ENCODE measurements at regions not wholly inside any gene's neighbourhood (a gene's known extent, or its start where the extent isn't known, plus 50 kb on each side); places are given as distances from the start of the nearest gene placed in this dataset.
"Not testable (repeated sequence)": the region's sequence is repeated elsewhere in the genome, so short reads cannot be mapped to it uniquely, and the experiment has no call there.

DNA sequence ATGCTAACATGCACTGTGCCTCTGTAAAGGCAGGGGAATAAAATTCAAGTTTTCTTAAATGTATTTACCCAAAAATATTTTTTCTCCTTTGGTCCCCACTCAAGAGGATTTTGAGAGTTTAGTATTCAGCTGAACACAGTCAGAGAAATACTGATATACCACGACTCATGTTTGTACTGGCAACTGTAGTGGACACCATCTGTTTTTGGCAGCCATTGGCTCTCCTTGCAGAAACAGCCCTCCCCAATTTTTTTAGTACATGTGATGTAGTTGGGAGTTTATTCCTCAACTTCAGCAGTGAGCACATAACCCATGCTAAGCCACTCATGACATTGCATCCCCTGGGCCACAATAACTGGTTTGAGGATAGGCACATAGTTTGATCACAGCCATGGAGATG lies 154.8 kb upstream of the POU3F1 start:
- DNase-seq = no peak

DNA sequence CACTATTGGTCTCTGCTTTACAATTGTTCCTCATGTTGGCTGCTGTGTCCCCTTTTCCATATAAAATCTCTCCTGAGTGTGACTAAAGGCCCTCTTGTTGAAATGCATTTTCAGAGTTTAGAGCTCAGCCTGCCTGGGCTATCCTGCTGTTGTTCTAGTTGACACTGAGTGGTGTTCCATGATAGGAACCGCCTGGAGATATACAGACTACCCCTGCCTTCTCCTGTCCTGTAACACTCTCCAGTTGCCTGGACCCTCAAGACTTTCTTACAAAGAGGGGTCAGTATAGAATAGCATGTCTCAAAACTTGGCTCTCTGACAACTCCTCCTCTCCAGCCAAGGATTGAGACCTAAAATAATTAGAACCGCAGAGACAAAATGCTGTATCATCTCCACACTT lies 152.0 kb upstream of the POU3F1 start:
- no peak for DNase-seq

DNA sequence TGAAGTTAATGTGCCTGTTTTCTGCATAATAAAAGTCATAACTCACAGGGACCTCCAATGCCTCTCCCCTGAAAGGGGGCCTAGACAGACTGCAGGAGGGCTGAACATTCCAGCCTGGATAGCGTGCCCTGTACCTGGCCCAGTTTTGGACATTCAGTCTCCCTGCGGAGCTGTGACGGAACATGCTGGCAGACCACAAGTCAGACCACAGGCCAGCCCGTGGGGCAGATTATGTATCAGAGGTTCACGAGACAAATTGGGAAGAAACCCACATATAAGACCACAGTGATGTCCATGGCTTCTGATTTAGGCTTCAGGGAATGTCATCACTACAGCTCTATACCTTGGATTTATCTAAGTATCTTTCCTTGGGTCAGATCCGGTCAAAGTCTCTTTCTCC lies 151.5 kb upstream of the POU3F1 start:
- DNase-seq = no peak

GRCh38 chr1:38197312-38198061 lies 150.9 kb upstream of the POU3F1 start:
- no peak for DNase-seq

DNA sequence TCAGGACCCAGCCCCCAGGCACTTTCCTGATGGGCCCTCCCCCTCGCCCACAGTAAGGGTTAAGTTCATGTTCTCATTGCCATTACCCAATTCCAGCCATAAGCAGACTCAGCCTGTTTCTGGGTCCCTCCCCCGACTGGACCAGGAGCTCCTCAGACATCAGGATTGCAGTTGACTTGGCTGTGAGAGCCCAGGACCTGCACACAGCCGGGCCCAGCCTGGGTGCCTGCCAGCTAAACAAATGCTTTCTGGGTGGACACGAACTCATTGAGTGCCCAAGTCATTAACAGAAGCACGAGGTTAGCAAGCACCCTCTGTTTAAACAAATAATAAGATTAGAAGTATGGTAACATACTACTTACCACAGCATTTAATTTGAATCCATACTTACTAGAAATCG lies 147.9 kb upstream of the POU3F1 start:
- DNase-seq = no peak

DNA sequence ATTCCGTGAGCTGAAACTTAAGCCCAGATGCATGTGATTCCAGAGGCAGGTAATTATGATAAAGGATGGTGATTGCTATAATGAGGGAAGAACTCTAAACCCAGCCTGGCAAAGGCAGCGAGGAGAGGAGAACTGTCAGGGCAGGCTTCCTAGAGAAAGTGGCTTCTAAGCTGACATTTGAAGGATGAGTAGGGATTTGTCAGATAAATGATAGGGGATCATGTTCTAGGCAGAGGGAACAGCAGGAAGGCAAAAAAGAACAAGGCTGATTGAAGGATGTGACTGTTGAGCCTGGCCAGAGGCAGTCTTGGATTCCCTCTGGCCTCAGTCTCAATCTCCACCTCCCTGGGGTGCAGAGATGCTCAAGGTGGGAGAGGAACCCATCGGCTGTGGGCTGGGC lies 146.4 kb upstream of the POU3F1 start:
- no peak for DNase-seq

GRCh38 chr1:38191461-38191860 lies 144.9 kb upstream of the POU3F1 start:
- DNase-seq = no peak

DNA sequence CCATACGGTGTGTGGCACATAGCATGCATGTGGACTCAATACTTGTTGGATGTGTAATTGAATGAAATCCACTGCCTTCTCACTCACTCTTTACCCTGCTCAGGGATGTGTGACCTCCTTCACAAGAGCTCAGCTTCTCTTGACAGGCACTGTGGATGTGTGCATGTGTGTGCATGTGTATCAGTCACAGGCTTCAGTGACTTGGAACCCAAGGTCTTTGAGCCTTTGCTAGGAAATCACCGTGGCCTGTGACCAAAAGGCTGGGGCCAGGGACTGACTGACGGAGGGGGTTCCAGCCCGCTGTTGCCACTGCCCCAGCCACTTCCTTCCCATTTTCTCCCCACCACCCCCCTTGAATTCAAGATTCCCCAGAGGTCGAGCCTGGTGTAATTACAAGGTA lies 144.4 kb upstream of the POU3F1 start:
- no peak for DNase-seq

GRCh38 chr1:38187552-38187951 lies 141.0 kb upstream of the POU3F1 start:
- no peak for DNase-seq

DNA sequence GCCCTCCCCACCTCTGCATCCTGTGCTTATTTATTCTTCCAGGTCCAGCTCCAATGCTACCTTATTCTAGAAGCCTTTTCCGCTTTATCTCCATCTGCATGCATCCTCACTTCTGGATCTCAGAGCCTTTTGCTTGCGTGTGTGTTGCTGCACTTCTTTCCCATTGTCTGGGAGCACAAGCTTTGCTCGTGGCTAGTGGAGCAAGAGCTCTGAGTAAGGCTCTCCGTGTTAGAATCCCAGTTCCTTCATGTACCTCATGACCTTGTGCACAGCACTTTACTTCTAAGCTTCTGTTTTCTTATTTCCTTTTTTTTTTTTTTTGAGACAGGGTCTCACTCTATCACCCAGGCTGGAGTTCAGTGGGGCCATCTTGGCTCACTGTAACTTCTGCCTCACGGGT lies 140.0 kb upstream of the POU3F1 start:
- no peak for DNase-seq

DNA sequence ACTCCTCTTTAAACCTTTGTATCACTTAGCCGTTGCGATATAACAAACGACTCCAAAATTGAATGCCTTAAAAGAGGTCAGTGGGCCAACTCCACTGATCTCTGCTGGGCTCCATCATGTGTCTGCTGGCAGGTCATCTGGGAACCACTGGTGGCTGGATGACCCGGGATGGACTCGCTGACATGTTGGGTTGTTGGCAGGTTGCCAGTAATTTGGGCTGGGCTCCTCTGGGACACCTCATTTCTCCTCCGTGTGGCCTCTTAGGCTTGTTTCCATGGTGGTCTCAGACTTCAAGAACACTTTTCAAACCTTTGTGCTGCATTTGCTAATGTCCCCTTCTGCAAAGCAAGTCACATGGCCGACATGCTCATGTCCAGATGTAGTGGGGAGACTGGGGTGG lies 139.3 kb upstream of the POU3F1 start:
- DNase-seq = no peak

DNA sequence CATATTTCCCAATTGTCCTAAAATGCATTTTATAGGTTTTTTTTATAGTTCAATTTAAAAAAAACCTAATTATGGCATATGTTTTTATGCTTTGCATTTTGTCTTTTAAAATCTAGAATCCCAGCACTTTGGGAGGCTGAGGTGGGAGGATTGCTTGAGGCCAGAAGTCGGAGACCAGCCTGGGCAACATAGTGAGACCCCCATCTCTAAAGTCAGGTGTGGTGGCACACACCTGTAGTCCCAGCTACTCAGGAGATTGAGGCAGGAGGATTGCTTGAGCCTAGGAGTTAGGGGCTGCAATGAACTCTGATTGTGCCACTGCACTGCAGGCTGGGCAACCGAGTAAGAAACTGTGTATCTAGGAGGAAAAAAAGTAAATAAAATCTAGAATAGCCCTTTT lies 137.2 kb upstream of the POU3F1 start:
- DNase-seq = no peak

- no peak for DNase-seq
These were observed 136.5 kb upstream of the POU3F1 start for GRCh38 chr1:38183096-38183495.

DNA sequence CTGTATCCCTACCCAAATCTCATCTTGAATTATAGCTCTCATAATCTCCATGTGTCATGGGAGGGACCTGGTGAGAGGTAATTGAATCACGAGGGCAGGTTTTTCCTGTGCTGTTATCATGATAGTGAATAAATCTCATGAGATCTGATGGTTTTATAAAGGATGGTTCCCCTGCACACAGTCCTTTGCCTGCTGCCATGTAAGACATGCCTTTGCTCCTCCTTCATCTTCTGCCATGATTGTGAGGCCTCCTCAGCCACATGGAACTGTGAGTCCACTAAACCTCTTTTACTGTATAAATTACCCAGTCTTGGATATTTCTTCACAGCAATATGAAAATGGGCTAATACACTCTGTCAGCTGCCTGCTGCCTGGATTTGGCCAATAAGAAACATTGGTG lies 133.8 kb upstream of the POU3F1 start:
- DNase-seq = not testable (repeated sequence)

- DNase-seq = no peak
These were observed 132.9 kb upstream of the POU3F1 start for GRCh38 chr1:38179483-38179882.

DNA sequence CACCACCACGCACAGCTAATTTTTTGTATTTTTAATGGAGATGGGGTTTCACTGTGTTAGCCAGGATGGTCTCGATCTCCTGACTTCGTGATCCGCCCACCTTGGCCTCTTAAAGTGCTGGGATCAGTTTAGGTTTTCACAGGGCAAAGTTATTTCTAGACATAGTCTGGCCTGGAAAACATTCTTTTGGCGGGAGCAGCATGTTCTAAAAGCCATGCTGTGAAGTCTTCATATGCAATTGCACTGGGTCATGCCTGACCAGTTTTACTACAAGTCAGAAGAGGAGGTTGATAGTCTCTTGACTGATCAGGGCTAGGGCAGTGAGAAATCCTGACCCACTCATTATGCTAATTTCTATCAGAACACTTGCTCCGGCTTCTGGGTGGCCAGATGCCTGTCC lies 131.6 kb upstream of the POU3F1 start:
- DNase-seq = no peak

DNA sequence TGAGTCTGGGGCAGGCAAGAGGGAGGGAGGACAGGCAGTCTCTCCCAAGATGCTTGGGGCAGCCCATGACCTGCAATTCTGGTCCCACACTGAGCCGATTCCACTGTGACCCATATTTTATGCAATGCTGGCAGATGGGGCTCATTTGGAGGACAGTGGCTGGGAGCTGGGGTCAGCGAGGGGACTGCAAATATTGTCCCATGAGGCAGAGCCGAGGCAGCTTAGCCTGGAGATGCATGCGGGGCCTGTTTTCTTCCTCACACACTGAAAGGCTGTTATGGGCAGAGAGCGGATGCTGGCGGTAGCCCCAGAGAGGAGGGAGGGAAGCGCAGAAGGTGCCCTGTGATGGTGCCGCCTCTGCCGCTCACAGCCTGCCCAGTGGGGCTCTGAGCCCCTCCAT lies 128.5 kb upstream of the POU3F1 start:
- no peak for DNase-seq

DNA sequence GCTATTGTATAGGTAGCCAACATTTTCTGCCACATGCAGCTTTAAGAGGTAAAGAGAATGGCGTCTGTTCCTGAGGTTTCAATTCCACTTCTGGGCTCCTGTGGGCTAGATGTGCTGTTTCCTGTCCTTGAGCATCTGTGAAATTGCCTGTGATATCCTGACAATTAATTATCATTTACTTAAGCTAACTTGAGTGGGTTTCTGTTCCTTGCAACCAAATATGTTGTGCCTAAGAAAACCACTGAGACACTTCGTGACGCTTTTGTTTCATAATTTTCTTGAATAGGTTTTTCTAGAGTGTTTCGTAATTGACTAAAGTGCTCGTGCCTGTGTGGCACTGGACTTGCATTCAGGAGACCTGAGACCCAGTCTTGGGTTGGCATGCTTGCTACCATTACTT lies 127.3 kb upstream of the POU3F1 start:
- no peak for DNase-seq

GRCh38 chr1:38173157-38173831 lies 126.7 kb upstream of the POU3F1 start:
- no peak for DNase-seq

DNA sequence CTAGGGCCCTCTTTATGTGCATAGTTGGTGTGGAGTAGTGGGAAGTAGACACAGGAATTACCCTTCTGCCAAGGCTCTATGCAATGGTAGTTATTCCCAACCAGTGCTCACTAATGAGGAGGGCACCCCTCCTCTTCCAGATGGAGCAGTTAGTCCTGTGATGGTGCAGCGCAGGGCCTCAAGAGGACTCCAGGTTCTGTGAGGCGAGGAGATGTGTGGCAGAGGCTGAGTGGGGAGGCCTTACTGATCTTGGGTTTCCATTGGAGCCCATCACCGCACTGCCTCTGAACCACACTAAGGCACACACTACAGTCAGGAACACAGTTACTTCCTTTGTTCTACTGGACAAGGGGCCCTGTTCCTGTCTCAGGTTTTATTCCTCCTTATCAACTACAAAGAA lies 122.5 kb upstream of the POU3F1 start:
- no peak for DNase-seq

GRCh38 chr1:38168365-38168764 lies 121.8 kb upstream of the POU3F1 start:
- DNase-seq = no peak

DNA sequence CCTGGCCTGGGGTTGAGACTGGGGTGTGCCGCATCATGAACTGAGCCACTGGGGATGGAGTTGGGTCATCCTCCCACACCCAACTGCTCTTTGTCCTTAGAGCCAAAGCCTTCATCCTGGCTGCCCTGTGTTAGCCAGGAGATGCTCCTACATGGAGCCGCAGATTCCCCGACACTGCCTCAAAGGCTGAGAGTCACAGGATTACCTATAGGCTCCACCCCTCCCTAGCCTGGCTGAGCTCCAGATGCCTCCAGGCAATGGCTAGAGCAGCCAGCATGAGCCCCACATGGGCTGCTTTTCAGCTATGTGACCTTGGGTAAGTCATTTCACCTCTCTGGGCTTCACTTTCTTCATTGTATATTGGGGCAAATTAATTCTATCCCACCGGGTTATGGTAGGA lies 119.9 kb upstream of the POU3F1 start:
- DNase-seq = no peak

GRCh38 chr1:38153778-38154470 lies 107.3 kb upstream of the POU3F1 start:
- no peak for DNase-seq

GRCh38 chr1:38153066-38153777 lies 106.6 kb upstream of the POU3F1 start:
- no peak for DNase-seq
